Astrocyte of the cerebellum (primary cell): ENCODE measurements at regions not wholly inside any gene's neighbourhood (a gene's known extent, or its start where the extent isn't known, plus 50 kb on each side); places are given as distances from the start of the nearest gene placed in this dataset.

Experiments used
- DNase-seq: peaks from one replicate; pipeline ENCODE4 v3.0.0-alpha.2; 2011; ENCODE audit warnings: low read depth
- H3K4me3 ChIP-seq: 2 replicates; pipeline ENCODE4 v1.5.1; 2011; ENCODE audit warnings: mild to moderate bottlenecking, low read depth, low read length, moderate library complexity
- in situ Hi-C: cut with HindIII; loops from 2 replicates; pipeline ENCODE4 v1.10.0; 2017; ENCODE audit warnings: low sequenced_read_pairs
- TF ChIP-seq, protein P1 (sequence below): IDR thresholded peaks from 2 replicates; pipeline ENCODE4 v1.5.1; 2012; ENCODE audit warnings: low read length, low read depth, moderate library complexity, mild to moderate bottlenecking; ENCODE audit errors: missing control alignments

DNA sequence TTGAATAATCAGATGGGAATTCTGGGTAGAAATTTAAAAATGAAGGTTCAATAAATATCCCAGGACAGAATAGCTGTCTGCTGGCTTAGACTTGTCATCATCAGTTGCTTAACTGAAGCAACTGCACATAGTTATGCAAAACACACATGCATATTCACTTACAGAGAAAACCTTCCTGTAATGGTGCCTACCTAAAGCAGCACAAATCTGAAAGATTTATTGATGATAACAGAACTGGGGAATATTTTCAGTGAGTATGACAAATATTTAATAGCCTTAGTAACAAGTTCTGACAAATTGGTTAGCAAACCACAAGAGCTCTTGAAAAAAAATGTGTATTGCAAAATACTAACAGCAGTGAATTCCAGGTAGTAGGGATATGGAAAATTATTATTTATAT is 606.8 kb upstream of the BOD1L1 start:
- TF ChIP-seq, protein P1, sequence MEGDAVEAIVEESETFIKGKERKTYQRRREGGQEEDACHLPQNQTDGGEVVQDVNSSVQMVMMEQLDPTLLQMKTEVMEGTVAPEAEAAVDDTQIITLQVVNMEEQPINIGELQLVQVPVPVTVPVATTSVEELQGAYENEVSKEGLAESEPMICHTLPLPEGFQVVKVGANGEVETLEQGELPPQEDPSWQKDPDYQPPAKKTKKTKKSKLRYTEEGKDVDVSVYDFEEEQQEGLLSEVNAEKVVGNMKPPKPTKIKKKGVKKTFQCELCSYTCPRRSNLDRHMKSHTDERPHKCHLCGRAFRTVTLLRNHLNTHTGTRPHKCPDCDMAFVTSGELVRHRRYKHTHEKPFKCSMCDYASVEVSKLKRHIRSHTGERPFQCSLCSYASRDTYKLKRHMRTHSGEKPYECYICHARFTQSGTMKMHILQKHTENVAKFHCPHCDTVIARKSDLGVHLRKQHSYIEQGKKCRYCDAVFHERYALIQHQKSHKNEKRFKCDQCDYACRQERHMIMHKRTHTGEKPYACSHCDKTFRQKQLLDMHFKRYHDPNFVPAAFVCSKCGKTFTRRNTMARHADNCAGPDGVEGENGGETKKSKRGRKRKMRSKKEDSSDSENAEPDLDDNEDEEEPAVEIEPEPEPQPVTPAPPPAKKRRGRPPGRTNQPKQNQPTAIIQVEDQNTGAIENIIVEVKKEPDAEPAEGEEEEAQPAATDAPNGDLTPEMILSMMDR: no peak
- DNase-seq: no peak
- in situ Hi-C loops: no loop called here
- H3K4me3 ChIP-seq: no peak overlapping the region

DNA sequence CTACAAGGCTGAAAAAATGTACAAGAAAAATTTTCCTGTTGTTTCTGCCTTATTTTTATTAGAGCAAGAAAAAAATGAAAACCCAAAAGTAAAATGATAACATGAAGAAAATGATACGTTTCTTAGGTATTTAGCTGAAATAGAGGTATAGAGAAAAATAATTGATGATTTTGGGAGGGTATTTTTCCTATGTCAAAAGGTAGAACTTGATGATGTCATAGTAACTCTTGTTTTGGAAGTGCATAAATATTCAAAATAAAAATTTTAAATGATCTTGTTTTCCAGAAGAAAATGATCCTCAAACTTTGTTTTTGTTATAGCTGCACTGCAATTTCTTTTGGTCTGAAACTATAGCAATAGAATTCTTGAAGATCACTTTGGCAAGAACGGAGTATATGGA is 608.8 kb upstream of the BOD1L1 start:
- in situ Hi-C loops: no loop called here
- no peak for DNase-seq
- no peak overlapping the region for H3K4me3 ChIP-seq
- TF ChIP-seq, protein P1: no peak

DNA sequence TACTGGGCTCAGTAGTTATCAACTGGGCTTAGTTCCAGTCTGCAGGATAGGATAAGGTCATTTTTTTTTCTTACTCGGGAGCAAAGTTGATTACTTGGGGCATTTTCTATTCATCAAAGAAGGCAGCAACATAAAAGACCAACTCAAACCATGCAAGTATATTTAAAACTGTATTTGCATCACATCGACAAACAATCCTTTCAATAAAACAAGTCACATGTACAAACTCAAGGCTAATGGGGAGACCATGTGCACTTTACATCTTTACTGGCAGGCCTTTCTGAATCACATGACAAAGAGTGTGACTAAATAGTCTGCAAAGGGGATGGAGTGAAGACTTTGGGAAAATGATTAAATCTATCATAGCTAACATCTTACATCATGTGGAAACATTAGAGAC is 610.4 kb upstream of the BOD1L1 start:
- no peak for DNase-seq
- no peak overlapping the region for H3K4me3 ChIP-seq
- TF ChIP-seq, protein P1: no peak
- in situ Hi-C loops: no loop called here

DNA sequence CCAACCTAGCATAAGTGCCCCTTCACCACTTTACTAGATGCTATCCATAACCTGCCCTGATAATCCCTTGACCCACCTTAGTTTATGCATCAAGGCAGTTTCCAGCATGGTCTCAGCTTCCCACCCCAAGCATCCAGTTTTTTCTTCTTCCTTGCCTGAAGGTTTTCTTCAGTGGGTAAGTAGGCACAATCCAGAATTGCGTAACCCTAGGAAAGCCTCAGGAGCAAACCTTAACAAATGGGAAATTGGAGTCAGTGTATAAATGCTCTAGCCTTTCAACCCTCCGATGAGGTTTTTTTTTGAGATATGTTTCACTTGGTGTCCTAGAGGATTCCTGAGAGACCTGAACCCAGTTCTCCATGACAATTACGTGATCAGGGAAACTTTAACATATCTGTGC is 614.0 kb upstream of the BOD1L1 start:
- TF ChIP-seq, protein P1: no peak
- no peak for DNase-seq
- in situ Hi-C loops: no loop called here
- no peak overlapping the region for H3K4me3 ChIP-seq

DNA sequence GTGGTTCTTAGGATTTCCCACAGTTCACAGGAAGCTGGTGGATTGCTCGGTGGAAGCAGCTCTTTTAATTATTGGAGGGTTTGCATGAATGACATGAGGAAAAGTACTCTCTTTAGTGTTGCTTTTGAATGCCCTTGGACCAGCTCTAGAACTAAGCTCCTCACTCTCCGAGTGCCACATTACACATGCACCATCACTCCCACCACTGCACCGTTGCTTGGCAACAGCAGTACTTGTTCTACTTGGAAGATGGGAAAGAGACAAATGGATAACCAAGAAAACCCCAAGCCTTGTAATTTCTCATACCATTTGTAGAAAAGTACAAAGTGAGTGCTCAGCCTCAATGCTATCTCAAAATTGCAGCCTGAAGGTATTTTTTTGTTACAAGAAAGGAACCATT is 620.2 kb upstream of the BOD1L1 start:
- no peak overlapping the region for H3K4me3 ChIP-seq
- no peak for DNase-seq
- in situ Hi-C loops: no loop called here
- TF ChIP-seq, protein P1: no peak

DNA sequence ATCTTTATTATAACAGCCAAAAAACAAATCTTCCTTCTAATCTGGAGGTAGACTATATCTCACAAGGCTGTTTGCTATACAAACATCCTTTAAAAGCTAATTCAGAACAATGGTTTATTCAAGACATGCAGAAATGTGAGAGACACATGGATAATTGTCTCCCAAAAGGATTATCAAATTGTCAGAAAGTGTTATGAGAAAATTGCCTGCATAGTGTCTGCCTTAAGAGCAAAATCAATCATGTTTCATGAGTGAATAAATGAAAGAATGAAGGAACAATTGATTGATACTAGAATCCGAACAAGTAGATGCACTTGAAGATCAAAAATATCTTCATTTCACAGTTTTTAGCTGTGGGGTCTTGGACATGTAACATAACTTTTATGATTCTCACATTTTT is 621.7 kb upstream of the BOD1L1 start:
- in situ Hi-C loops: no loop called here
- DNase-seq: no peak
- H3K4me3 ChIP-seq: no peak overlapping the region
- TF ChIP-seq, protein P1: no peak

DNA sequence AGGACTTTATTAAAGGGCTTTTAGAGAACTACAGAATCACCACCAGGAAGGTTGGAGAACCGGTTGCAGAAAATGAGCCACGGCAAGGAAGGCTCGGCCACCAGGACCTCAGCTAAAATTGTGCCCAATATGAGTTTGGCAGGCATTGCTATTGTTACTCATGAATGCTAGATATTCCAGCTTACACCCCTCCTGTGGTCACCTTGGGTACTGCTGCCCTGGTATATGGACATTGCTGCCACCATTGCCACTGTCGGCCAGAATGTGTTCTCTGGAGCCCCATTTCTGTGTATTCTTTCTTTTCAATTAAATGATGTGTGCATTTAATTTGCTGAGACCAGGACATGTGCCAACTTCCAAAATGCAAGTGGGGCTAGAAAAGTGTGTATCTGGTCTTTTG is 626.7 kb upstream of the BOD1L1 start:
- DNase-seq: peak; percentile 4
- TF ChIP-seq, protein P1: peak; percentile 70
- no peak overlapping the region for H3K4me3 ChIP-seq
- in situ Hi-C loops: no loop called here
